MM.1S (cell line): ENCODE measurements at regions not wholly inside any gene's neighbourhood (a gene's known extent, or its start where the extent isn't known, plus 50 kb on each side); places are given as distances from the start of the nearest gene placed in this dataset.
"Not testable (repeated sequence)": the region's sequence is repeated elsewhere in the genome, so short reads cannot be mapped to it uniquely, and the experiment has no call there.

Experiments
- DNase-seq: peaks from one replicate; pipeline ENCODE4 v3.0.0-alpha.2; 2015
- H2AFZ ChIP-seq: fragments of 300-600 bp; sonication (generic); 2 replicates; pipeline ENCODE4 v1.6.0; 2016; ENCODE audit warnings: antibody characterized with exemption, low read length
- H3F3A ChIP-seq: fragments of 300-600 bp; sonication (generic); 2 replicates; pipeline ENCODE4 v1.6.1; 2016; ENCODE audit warnings: mild to moderate bottlenecking, antibody characterized with exemption, low read length, moderate library complexity, mixed read lengths; ENCODE audit not compliant: insufficient read depth
- H3K27ac ChIP-seq: fragments of 300-600 bp; sonication (generic); 2 replicates; pipeline ENCODE4 v1.5.1; 2016; ENCODE audit warnings: mild to moderate bottlenecking, low read length
- H3K27me3 ChIP-seq: fragments of 300-600 bp; sonication (generic); replicated peaks from 2 replicates; pipeline ENCODE4 v1.6.0; 2016; ENCODE audit warnings: low read length; ENCODE audit not compliant: insufficient read depth
- H3K36me3 ChIP-seq: fragments of 300-600 bp; sonication (generic); replicated peaks from 2 replicates; pipeline ENCODE4 v1.6.1; 2016; ENCODE audit warnings: mild to moderate bottlenecking, low read length, mixed read lengths; ENCODE audit not compliant: insufficient read depth
- H3K4me1 ChIP-seq: fragments of 300-600 bp; sonication (generic); 2 replicates; pipeline ENCODE4 v1.6.1; 2016; ENCODE audit warnings: low read length, mixed read lengths
- H3K4me2 ChIP-seq: fragments of 300-600 bp; sonication (generic); 2 replicates; pipeline ENCODE4 v1.6.0; 2016; ENCODE audit warnings: low read depth, low read length
- H3K4me3 ChIP-seq: fragments of 300-600 bp; sonication (generic); 2 replicates; pipeline ENCODE4 v1.5.1; 2016; ENCODE audit warnings: low read length, mixed read lengths
- H3K79me2 ChIP-seq: fragments of 300-600 bp; sonication (generic); 2 replicates; pipeline ENCODE4 v1.6.1; 2016; ENCODE audit warnings: mixed run types, low read length, mixed read lengths
- H3K9ac ChIP-seq: fragments of 300-600 bp; sonication (generic); 2 replicates; pipeline ENCODE4 v1.6.1; 2016; ENCODE audit warnings: low read length, mixed read lengths
- H3K9me2 ChIP-seq: fragments of 300-600 bp; sonication (generic); replicated peaks from 2 replicates; pipeline ENCODE4 v1.6.1; 2016; ENCODE audit warnings: mild to moderate bottlenecking, low read length, mixed read lengths; ENCODE audit not compliant: insufficient read depth
- H3K9me3 ChIP-seq: fragments of 300-600 bp; sonication (generic); replicated peaks from 2 replicates; pipeline ENCODE4 v1.6.1; 2016; ENCODE audit warnings: mild to moderate bottlenecking, low read length, mixed read lengths; ENCODE audit not compliant: insufficient read depth
- H4K20me1 ChIP-seq: fragments of 300-600 bp; sonication (generic); 2 replicates; pipeline ENCODE4 v1.6.1; 2016; ENCODE audit warnings: mild to moderate bottlenecking, low read length, moderate library complexity, mixed read lengths; ENCODE audit not compliant: insufficient read depth
- CTCF ChIP-seq: fragments of 300-600 bp; sonication (generic); IDR thresholded peaks from 2 replicates; pipeline ENCODE4 v1.5.1; 2016; ENCODE audit warnings: antibody characterized with exemption, low read length, mixed read lengths
- EZH2 ChIP-seq: fragments of 300-600 bp; sonication (generic); optimal IDR thresholded peaks from 2 replicates; pipeline ENCODE3; 2017; ENCODE audit warnings: low read depth, mild to moderate bottlenecking, antibody characterized with exemption, low read length, mixed read lengths
- EZH2phosphoT487 ChIP-seq: fragments of 300-600 bp; sonication (generic); IDR thresholded peaks from 2 replicates; pipeline ENCODE4 v1.6.1; 2018; ENCODE audit warnings: antibody characterized with exemption, low read length

- no peaks in the 10 kb centered on the region for H3K9me2 ChIP-seq
- DNase-seq, result no peak
- no peaks in the 10 kb centered on the region for H3K27me3 ChIP-seq
- peaks cover 20% of the 10 kb centered on the region for H3K79me2 ChIP-seq
- no peak overlapping the region for H3K27ac ChIP-seq
- no peak overlapping the region for H3K4me2 ChIP-seq
- no peaks in the 10 kb centered on the region for H4K20me1 ChIP-seq
- no peak for TF ChIP-seq EZH2
- no peaks in the 10 kb centered on the region for H3K9me3 ChIP-seq
- H2AFZ ChIP-seq, result no peak overlapping the region
- H3K9ac ChIP-seq, result no peak overlapping the region
- H3K36me3 ChIP-seq, result no peaks in the 10 kb centered on the region
- H3F3A ChIP-seq, result no peaks in the 10 kb centered on the region
- H3K4me3 ChIP-seq, result no peak overlapping the region
- H3K4me1 ChIP-seq, result peaks cover 24% of the 10 kb centered on the region
Observed at GRCh38 chr14:105689722-105690121, 163.3 kb downstream of the TMEM121 start.

- TF ChIP-seq EZH2, result no peak
- no peak for TF ChIP-seq CTCF
- TF ChIP-seq EZH2phosphoT487, result no peak
- Histone ChIP-seq H3F3A (no peaks in the 10 kb centered on the region), H3K4me2 (no peak overlapping the region), H3K27ac (no peak overlapping the region), H2AFZ (no peak overlapping the region), H3K9me2 (no peaks in the 10 kb centered on the region), H4K20me1 (no peaks in the 10 kb centered on the region), H3K79me2 (peaks cover 23% of the 10 kb centered on the region), H3K27me3 (no peaks in the 10 kb centered on the region), H3K4me1 (peaks cover 24% of the 10 kb centered on the region), H3K4me3 (no peak overlapping the region), H3K9ac (no peak overlapping the region), H3K9me3 (no peaks in the 10 kb centered on the region), H3K36me3 (no peaks in the 10 kb centered on the region)
- DNase-seq, result no peak
Observed at GRCh38 chr14:105690671-105691070, 164.3 kb downstream of the TMEM121 start.

GRCh38 chr14:105691321-105692109 lies 165.1 kb downstream of the TMEM121 start:
- not testable (repeated sequence) for H3K36me3 ChIP-seq, H2AFZ ChIP-seq, H3K9me3 ChIP-seq, H3F3A ChIP-seq, H3K4me3 ChIP-seq, H3K4me2 ChIP-seq, H3K9me2 ChIP-seq, H3K9ac ChIP-seq, DNase-seq, H3K27me3 ChIP-seq, H4K20me1 ChIP-seq, H3K27ac ChIP-seq
- Histone ChIP-seq H3K4me1 (peaks cover 24% of the 10 kb centered on the region), H3K79me2 (peaks cover 23% of the 10 kb centered on the region)

- Histone ChIP-seq H3K79me2 (peaks cover 23% of the 10 kb centered on the region), H3K4me1 (peaks cover 24% of the 10 kb centered on the region)
- not testable (repeated sequence) for DNase-seq, H3K36me3 ChIP-seq, H3K27ac ChIP-seq, H4K20me1 ChIP-seq, H3K27me3 ChIP-seq, H3F3A ChIP-seq, H3K9me3 ChIP-seq, H3K9me2 ChIP-seq, H3K4me3 ChIP-seq, H2AFZ ChIP-seq, H3K4me2 ChIP-seq, H3K9ac ChIP-seq
Observed at GRCh38 chr14:105692110-105692685, 165.8 kb downstream of the TMEM121 start.
